22Rv1 (cell line): ENCODE measurements at regions not wholly inside any gene's neighbourhood (a gene's known extent, or its start where the extent isn't known, plus 50 kb on each side); places are given as distances from the start of the nearest gene placed in this dataset.

Experiments used
- ZFX ChIP-seq: fragments of 450-650 bp; IDR thresholded peaks from 2 replicates; pipeline ENCODE4 v1.6.1; 2017; ENCODE audit warnings: antibody characterized with exemption, borderline replicate concordance
- TF ChIP-seq, protein P1 (sequence below): fragments of 450-650 bp; IDR thresholded peaks from 2 replicates; pipeline ENCODE4 v1.5.1; 2017; ENCODE audit warnings: mild to moderate bottlenecking

DNA sequence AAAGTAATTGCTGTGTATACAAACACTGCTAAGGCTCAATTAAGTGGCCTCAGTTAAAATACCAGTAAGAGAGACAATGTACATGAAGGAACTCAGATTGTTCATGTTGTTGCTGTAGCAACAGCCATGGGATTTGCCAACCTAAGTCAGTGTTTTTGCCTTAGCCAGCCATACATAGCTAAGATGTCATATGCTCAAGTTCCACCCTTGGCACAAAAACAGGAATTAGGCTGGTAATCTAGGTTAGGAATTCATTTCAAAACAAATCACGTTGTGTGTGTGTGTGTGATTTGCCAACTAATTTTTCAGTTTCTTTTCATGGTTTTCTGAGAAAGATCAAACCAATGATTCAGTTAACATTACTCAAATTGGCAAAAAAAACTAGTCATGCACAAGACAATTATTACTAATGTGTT is 143.7 kb upstream of the KCNMB2 start:
- TF ChIP-seq, protein P1, sequence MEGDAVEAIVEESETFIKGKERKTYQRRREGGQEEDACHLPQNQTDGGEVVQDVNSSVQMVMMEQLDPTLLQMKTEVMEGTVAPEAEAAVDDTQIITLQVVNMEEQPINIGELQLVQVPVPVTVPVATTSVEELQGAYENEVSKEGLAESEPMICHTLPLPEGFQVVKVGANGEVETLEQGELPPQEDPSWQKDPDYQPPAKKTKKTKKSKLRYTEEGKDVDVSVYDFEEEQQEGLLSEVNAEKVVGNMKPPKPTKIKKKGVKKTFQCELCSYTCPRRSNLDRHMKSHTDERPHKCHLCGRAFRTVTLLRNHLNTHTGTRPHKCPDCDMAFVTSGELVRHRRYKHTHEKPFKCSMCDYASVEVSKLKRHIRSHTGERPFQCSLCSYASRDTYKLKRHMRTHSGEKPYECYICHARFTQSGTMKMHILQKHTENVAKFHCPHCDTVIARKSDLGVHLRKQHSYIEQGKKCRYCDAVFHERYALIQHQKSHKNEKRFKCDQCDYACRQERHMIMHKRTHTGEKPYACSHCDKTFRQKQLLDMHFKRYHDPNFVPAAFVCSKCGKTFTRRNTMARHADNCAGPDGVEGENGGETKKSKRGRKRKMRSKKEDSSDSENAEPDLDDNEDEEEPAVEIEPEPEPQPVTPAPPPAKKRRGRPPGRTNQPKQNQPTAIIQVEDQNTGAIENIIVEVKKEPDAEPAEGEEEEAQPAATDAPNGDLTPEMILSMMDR = no peak
- TF ChIP-seq ZFX = no peak
